ENCODE measurements at regions not wholly inside any gene's neighbourhood (a gene's known extent, or its start where the extent isn't known, plus 50 kb on each side); places are given as distances from the start of the nearest gene placed in this dataset.

DNA sequence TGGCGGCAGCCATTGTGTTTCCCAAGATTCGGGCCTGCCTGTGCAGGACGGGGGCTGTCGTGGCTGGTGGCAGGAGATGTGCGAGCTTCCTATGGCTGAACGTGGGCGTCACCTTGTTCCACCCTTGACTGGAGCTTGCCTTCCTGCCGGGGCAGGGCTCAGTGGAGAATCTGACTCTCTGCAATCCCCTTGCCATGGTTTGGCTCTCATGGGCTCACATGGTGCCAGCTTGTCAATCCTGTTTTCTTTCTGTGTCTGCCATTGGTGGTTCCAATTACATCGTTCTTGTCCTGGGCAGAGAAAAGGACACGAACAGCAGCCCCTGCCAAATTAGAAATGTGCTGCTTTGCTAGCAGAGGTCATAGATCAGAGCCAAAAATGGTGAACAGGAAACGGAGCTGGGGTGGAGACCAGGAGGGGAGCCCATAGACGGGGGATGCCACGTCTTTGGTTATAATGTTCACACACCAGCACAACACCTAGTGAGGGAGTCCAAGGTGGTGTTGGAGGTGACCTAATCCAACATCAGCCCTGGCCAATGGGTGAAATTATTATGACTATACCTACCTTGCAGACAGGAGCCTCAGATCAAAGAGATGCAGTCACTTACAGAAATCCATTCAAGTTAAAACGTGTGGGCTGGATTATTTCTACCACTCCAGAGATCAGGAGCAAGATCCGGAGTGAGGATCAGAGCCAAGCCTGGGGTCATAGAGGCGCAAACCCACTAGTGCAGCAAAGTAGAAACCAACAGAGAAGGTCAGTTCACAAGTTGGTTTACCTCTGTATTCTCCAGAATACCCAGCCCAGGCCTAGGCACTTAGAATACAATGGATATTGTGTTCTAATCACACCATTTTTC lies 253.1 kb downstream of the SIPA1L2 start:
- in situ Hi-C loops (cut with MboI; ENCODE audit: low pct_unique_long_range_greater_than_20kb in 2 of 9, low sequenced_read_pairs in 9 of 9, unreplicated experiment in 9 of 9) = no loop called here
- Histone ChIP-seq H3K4me3 (no peak overlapping the region), H3K27ac (no peak overlapping the region), H3K4me1 (replicated peaks in 1 of 2) (peaks cover 7 to 11% of the 10 kb centered on the region in 2 donors)
- ATAC-seq (replicated peaks in 6 of 8) = no peak
- WGBS, 10 experiments = 60 to 100% (median 92%) methylated on average over 1 to 13 of the region's 16 CpGs; no CpG with 5 or more reads in 2 of the 10 experiments

DNA sequence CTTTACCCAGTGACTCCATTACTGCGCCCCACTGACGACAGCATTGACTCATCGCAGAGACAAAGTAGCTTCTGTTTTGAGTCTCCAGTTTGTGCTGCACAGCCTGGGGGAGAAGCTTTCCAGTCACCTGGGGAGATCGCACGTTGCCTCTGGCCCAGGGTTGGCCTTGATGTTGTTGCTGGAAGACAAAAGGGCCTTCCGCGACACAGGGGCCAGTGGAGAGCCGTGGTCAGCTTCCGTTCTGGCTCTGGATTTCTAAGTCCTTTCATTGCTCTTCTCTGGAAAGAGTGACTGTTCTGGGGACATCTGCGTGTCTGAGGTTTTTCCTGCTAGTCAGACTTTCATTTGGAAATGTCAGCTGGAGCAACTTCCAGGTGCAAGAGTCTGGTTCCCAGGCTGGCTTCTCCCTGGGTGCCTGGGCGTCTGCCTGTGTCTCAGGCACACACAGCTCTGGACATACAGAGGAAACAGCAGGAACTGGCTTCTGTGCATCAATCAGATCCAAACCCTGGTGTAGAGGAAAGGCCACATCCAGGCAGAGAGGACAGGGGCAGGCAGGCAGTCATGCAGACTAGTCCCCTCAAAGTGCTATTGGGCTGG lies 257.0 kb downstream of the SIPA1L2 start:
- Histone ChIP-seq H3K4me3 (no peak overlapping the region), H3K27ac (no peak overlapping the region), H3K4me1 (replicated peaks in 1 of 2) (peaks cover 0 to 3% of the 10 kb centered on the region in 2 donors)
- 20 to 91% (median 80%) methylated on average over 1 to 11 of the region's 11 CpGs; no CpG with 5 or more reads in 2 of the 10 experiments for WGBS, 10 experiments
- in situ Hi-C loops (cut with MboI; ENCODE audit: low pct_unique_long_range_greater_than_20kb in 2 of 9, low sequenced_read_pairs in 9 of 9, unreplicated experiment in 9 of 9) = no loop called here
- no peak for ATAC-seq (replicated peaks in 6 of 8)

DNA sequence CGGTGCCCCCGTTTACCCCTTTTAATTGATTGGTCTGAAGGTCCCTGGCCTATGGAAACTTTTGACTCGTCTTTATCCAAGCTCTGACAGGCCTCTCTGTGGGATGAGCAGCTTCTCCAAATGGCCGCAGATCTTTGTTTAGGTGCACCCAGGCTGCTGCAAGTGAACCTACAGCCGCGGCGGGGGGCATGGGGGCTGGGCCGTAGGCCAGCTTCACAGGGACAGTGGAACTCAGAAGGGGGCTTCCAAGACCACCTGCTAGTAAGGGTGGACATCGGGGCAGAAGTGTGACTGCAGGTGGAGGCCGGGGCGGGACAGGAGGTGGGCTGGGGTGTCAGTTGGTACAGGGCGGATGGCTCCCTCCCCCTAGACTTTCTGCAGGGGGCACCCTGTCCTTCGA lies 257.5 kb downstream of the SIPA1L2 start:
- WGBS, 10 experiments = 20 to 95% (median 89%) methylated on average over 1 to 7 of the region's 13 CpGs; no CpG with 5 or more reads in 5 of the 10 experiments
- no peak for ATAC-seq (replicated peaks in 6 of 8)
- Histone ChIP-seq H3K4me3 (no peak overlapping the region), H3K27ac (no peak overlapping the region), H3K4me1 (replicated peaks in 1 of 2) (peaks cover 0 to 1% of the 10 kb centered on the region in 2 donors)
- in situ Hi-C loops (cut with MboI; ENCODE audit: low pct_unique_long_range_greater_than_20kb in 2 of 9, low sequenced_read_pairs in 9 of 9, unreplicated experiment in 9 of 9) = no loop called here

GRCh38 chr1:232369451-232370296 lies 260.3 kb downstream of the SIPA1L2 start:
- in situ Hi-C loops (cut with MboI; ENCODE audit: low pct_unique_long_range_greater_than_20kb in 2 of 9, low sequenced_read_pairs in 9 of 9, unreplicated experiment in 9 of 9) = no loop called here
- Histone ChIP-seq H3K4me3 (no peak overlapping the region), H3K4me1 (replicated peaks in 1 of 2) (no peaks in the 10 kb centered on the region), H3K27ac (no peak overlapping the region)
- 39 to 100% (median 74%) methylated on average over 1 to 10 of the region's 11 CpGs for WGBS, 10 experiments
- ATAC-seq (replicated peaks in 6 of 8) = peak in 7 of 8 experiments; percentile 16 to 92 (median 42)

DNA sequence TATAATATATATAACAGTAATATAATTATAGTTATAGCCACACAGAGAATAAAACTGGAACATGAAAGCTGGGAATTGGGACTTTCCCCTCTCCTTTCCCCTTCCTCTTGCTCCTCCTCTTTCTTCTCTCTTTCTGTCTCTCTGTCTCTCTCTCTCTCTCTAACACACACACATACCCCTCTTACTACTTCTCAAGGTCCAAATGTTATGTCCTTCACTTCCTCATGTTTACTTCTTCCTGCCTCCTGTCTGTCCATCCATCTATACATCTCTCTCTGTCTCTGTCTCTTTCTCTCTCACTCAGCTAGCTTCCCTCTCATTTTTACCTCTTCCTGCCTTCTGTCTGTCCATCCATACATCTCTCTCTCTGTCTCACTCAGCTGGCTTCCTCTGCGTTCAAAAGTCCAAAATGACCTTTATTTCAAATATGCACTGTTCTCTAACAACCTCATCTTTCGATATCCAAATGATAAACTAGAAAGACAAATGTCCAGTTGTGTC lies 261.1 kb downstream of the SIPA1L2 start:
- Histone ChIP-seq H3K27ac (no peak overlapping the region), H3K4me1 (replicated peaks in 1 of 2) (no peaks in the 10 kb centered on the region), H3K4me3 (no peak overlapping the region)
- ATAC-seq (replicated peaks in 6 of 8) = no peak
- WGBS, 10 experiments = 40 to 100% (median 93%) methylated on average over 1 to 2 of the region's 2 CpGs
- in situ Hi-C loops (cut with MboI; ENCODE audit: low pct_unique_long_range_greater_than_20kb in 2 of 9, low sequenced_read_pairs in 9 of 9, unreplicated experiment in 9 of 9) = no loop called here

GRCh38 chr1:232367293-232367692 lies 262.6 kb downstream of the SIPA1L2 start:
- in situ Hi-C loops (cut with MboI; ENCODE audit: low pct_unique_long_range_greater_than_20kb in 2 of 9, low sequenced_read_pairs in 9 of 9, unreplicated experiment in 9 of 9) = no loop called here
- no peak overlapping the region for H3K4me3 ChIP-seq
- H3K4me1 ChIP-seq (replicated peaks in 1 of 2) = no peaks in the 10 kb centered on the region
- H3K27ac ChIP-seq = no peak overlapping the region
- WGBS, 10 experiments = 38 to 100% (median 88%) methylated on average over 1 to 4 of the region's 4 CpGs
- no peak for ATAC-seq (replicated peaks in 6 of 8)

GRCh38 chr1:232364654-232365382 lies 265.1 kb downstream of the SIPA1L2 start:
- ATAC-seq (replicated peaks in 6 of 8) = no peak
- Histone ChIP-seq H3K4me3 (no peak overlapping the region), H3K27ac (no peak overlapping the region), H3K4me1 (replicated peaks in 1 of 2) (no peaks in the 10 kb centered on the region)
- 51 to 100% (median 86%) methylated on average over 3 of the region's 3 CpGs for WGBS, 10 experiments
- in situ Hi-C loops (cut with MboI; ENCODE audit: low pct_unique_long_range_greater_than_20kb in 2 of 9, low sequenced_read_pairs in 9 of 9, unreplicated experiment in 9 of 9) = no loop called here

GRCh38 chr1:232363008-232363407 lies 266.9 kb downstream of the SIPA1L2 start:
- no peak overlapping the region for H3K4me3 ChIP-seq
- no peaks in the 10 kb centered on the region for H3K4me1 ChIP-seq (replicated peaks in 1 of 2)
- in situ Hi-C loops (cut with MboI; ENCODE audit: low pct_unique_long_range_greater_than_20kb in 2 of 9, low sequenced_read_pairs in 9 of 9, unreplicated experiment in 9 of 9) = no loop called here
- H3K27ac ChIP-seq = no peak overlapping the region
- ATAC-seq (replicated peaks in 6 of 8) = peak in 1 of 8 experiments; percentile 60
- WGBS, 10 experiments = 28 to 94% (median 60%) methylated on average over 1 to 2 of the region's 2 CpGs; no CpG with 5 or more reads in 2 of the 10 experiments

DNA sequence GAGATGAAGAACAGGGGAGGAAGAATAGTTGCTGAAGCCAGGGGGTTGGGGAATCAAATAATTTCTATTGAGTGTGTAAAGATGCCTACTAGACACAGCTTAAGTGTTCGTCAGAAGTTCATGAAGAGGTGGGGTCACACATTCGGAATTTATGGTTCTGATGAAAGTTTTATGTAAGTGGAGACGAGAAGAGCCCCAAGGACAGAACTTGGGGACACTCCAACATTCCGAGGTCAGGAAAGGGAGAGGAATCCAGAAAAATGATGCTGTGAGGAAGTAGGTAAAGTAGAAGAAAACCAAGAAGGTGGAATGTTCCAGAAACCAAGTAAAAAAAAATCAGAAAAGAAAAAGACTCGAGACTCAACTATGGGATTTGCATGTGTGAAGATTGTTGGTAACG lies 272.5 kb downstream of the SIPA1L2 start:
- in situ Hi-C loops (cut with MboI; ENCODE audit: low pct_unique_long_range_greater_than_20kb in 2 of 9, low sequenced_read_pairs in 9 of 9, unreplicated experiment in 9 of 9) = no loop called here
- ATAC-seq (replicated peaks in 6 of 8) = no peak
- H3K4me3 ChIP-seq = no peak overlapping the region
- H3K4me1 ChIP-seq (replicated peaks in 1 of 2) = peaks cover 0 to 7% of the 10 kb centered on the region in 2 donors
- H3K27ac ChIP-seq = no peak overlapping the region
- WGBS, 10 experiments = 9 to 96% (median 82%) methylated on average over 2 to 6 of the region's 6 CpGs

GRCh38 chr1:232355162-232356006 lies 274.5 kb downstream of the SIPA1L2 start:
- peaks cover 0 to 7% of the 10 kb centered on the region in 2 donors for H3K4me1 ChIP-seq (replicated peaks in 1 of 2)
- in situ Hi-C loops (cut with MboI; ENCODE audit: low pct_unique_long_range_greater_than_20kb in 2 of 9, low sequenced_read_pairs in 9 of 9, unreplicated experiment in 9 of 9) = no loop called here
- no peak overlapping the region for H3K27ac ChIP-seq
- no peak for ATAC-seq (replicated peaks in 6 of 8)
- H3K4me3 ChIP-seq = no peak overlapping the region
- 0 to 100% (median 85%) methylated on average over 1 to 7 of the region's 7 CpGs; no CpG with 5 or more reads in 1 of the 10 experiments for WGBS, 10 experiments

DNA sequence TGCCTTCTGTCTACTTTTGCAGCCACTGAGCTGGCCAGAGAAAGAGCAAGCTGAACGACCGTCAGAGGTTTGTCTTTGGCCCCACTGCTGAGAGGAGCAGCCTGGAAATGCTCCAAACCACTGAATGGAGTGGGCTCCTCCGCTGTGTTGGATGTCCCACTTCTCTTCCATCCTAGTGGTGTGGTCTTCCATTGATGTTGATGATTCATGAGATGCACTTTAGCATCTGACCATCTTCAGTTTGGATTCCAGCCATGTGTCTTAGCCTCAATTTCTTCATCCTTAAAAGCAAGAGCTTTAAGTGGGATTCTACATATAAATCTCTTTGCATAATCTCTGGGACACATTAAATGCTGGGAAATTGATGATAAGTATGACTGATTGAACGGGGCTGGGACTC lies 276.9 kb downstream of the SIPA1L2 start:
- no peak overlapping the region for H3K4me3 ChIP-seq
- WGBS, 10 experiments = 0 to 100% (median 68%) methylated on average over 1 to 4 of the region's 4 CpGs
- no peak for ATAC-seq (replicated peaks in 6 of 8)
- in situ Hi-C loops (cut with MboI; ENCODE audit: low pct_unique_long_range_greater_than_20kb in 2 of 9, low sequenced_read_pairs in 9 of 9, unreplicated experiment in 9 of 9) = no loop called here
- no peak overlapping the region for H3K27ac ChIP-seq
- peaks cover 0 to 7% of the 10 kb centered on the region in 2 donors for H3K4me1 ChIP-seq (replicated peaks in 1 of 2)

- 81 to 100% (median 94%) methylated on average over 1 to 6 of the region's 6 CpGs; no CpG with 5 or more reads in 4 of the 10 experiments for WGBS, 10 experiments
- in situ Hi-C loops (cut with MboI; ENCODE audit: low pct_unique_long_range_greater_than_20kb in 2 of 9, low sequenced_read_pairs in 9 of 9, unreplicated experiment in 9 of 9) = no loop called here
- Histone ChIP-seq H3K4me1 (replicated peaks in 1 of 2) (peaks cover under 1 to 7% of the 10 kb centered on the region in 2 donors), H3K27ac (no peak overlapping the region), H3K4me3 (no peak overlapping the region)
- no peak for ATAC-seq (replicated peaks in 6 of 8)
These were observed 277.6 kb downstream of the SIPA1L2 start for GRCh38 chr1:232352366-232352765.

All from motor neuron (in vitro differentiated cells).